ENCODE measurements at regions not wholly inside any gene's neighbourhood (a gene's known extent, or its start where the extent isn't known, plus 50 kb on each side); places are given as distances from the start of the nearest gene placed in this dataset.

GRCh38 chr1:58939666-58940370 is 156.0 kb upstream of the JUN start (continued):
- TF ChIP-seq, protein P1, sequence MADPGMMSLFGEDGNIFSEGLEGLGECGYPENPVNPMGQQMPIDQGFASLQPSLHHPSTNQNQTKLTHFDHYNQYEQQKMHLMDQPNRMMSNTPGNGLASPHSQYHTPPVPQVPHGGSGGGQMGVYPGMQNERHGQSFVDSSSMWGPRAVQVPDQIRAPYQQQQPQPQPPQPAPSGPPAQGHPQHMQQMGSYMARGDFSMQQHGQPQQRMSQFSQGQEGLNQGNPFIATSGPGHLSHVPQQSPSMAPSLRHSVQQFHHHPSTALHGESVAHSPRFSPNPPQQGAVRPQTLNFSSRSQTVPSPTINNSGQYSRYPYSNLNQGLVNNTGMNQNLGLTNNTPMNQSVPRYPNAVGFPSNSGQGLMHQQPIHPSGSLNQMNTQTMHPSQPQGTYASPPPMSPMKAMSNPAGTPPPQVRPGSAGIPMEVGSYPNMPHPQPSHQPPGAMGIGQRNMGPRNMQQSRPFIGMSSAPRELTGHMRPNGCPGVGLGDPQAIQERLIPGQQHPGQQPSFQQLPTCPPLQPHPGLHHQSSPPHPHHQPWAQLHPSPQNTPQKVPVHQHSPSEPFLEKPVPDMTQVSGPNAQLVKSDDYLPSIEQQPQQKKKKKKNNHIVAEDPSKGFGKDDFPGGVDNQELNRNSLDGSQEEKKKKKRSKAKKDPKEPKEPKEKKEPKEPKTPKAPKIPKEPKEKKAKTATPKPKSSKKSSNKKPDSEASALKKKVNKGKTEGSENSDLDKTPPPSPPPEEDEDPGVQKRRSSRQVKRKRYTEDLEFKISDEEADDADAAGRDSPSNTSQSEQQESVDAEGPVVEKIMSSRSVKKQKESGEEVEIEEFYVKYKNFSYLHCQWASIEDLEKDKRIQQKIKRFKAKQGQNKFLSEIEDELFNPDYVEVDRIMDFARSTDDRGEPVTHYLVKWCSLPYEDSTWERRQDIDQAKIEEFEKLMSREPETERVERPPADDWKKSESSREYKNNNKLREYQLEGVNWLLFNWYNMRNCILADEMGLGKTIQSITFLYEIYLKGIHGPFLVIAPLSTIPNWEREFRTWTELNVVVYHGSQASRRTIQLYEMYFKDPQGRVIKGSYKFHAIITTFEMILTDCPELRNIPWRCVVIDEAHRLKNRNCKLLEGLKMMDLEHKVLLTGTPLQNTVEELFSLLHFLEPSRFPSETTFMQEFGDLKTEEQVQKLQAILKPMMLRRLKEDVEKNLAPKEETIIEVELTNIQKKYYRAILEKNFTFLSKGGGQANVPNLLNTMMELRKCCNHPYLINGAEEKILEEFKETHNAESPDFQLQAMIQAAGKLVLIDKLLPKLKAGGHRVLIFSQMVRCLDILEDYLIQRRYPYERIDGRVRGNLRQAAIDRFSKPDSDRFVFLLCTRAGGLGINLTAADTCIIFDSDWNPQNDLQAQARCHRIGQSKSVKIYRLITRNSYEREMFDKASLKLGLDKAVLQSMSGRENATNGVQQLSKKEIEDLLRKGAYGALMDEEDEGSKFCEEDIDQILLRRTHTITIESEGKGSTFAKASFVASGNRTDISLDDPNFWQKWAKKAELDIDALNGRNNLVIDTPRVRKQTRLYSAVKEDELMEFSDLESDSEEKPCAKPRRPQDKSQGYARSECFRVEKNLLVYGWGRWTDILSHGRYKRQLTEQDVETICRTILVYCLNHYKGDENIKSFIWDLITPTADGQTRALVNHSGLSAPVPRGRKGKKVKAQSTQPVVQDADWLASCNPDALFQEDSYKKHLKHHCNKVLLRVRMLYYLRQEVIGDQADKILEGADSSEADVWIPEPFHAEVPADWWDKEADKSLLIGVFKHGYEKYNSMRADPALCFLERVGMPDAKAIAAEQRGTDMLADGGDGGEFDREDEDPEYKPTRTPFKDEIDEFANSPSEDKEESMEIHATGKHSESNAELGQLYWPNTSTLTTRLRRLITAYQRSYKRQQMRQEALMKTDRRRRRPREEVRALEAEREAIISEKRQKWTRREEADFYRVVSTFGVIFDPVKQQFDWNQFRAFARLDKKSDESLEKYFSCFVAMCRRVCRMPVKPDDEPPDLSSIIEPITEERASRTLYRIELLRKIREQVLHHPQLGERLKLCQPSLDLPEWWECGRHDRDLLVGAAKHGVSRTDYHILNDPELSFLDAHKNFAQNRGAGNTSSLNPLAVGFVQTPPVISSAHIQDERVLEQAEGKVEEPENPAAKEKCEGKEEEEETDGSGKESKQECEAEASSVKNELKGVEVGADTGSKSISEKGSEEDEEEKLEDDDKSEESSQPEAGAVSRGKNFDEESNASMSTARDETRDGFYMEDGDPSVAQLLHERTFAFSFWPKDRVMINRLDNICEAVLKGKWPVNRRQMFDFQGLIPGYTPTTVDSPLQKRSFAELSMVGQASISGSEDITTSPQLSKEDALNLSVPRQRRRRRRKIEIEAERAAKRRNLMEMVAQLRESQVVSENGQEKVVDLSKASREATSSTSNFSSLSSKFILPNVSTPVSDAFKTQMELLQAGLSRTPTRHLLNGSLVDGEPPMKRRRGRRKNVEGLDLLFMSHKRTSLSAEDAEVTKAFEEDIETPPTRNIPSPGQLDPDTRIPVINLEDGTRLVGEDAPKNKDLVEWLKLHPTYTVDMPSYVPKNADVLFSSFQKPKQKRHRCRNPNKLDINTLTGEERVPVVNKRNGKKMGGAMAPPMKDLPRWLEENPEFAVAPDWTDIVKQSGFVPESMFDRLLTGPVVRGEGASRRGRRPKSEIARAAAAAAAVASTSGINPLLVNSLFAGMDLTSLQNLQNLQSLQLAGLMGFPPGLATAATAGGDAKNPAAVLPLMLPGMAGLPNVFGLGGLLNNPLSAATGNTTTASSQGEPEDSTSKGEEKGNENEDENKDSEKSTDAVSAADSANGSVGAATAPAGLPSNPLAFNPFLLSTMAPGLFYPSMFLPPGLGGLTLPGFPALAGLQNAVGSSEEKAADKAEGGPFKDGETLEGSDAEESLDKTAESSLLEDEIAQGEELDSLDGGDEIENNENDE (IDR thresholded peaks at IDR 0.05; ENCODE audit: insufficient replicate concordance, low read length) = no peak
- TF ChIP-seq GTF2F1 (IDR thresholded peaks at IDR 0.05; ENCODE audit: borderline replicate concordance, low read depth, low read length) (no peak), SIX5 (IDR thresholded peaks at IDR 0.05; ENCODE audit: low read depth, low read length) (no peak), BCL11A (IDR thresholded peaks at IDR 0.05; ENCODE audit: low read depth in 2 of 2, low read length in 2 of 2) (no peak), CTBP2 (IDR thresholded peaks at IDR 0.05; ENCODE audit: borderline replicate concordance, insufficient read depth, insufficient read length, low read length) (no peak)

All from H1 (cell line).